ENCODE measurements at regions not wholly inside any gene's neighbourhood (a gene's known extent, or its start where the extent isn't known, plus 50 kb on each side); places are given as distances from the start of the nearest gene placed in this dataset.
A peak's percentile ranks its signal among the peaks of the same experiment; 100 is the strongest.

GRCh38 chr11:129265125-129265788 lies 73.1 kb upstream of the ARHGAP32 start:
- DNase-seq = peak; percentile 52

DNA sequence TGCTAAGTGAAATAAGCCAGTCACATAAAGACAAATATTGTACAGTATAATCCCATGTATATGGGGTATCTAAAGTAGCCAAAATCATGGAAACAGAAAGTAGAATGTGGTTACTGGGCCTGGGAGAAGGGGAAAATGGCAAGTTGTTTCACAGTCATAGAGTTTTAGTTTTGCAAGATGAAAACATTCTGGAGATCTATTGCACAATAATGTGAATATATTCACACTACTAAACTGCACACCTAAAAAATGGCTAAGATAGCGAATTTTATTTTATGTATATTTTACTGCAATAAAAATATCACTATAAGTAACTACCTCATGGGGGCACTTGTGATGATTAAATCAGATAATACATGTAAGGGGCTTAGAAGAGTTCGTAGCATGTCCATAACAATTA lies 72.0 kb upstream of the ARHGAP32 start:
- DNase-seq = no peak

DNA sequence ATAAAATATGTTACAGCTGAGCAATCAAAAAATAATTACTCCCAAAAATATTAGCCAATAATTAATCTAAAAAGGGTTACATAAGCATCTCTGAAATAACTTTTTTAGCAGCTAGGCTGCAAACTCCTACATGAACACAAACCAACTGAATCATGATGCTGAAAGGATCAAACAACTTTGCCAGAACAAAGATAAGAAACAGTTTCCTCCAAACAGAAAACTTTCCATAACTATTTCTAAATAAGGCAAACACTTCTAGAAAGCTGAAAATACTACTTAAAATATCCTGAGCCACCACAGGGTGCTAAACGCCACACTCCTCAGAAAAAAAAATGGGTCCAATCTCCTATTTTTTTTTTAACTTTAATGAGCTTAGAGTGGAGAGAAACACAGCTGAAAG lies 68.6 kb upstream of the ARHGAP32 start:
- DNase-seq = no peak

- no peak for DNase-seq
These were observed 67.8 kb upstream of the ARHGAP32 start for GRCh38 chr11:129259931-129260348.

DNA sequence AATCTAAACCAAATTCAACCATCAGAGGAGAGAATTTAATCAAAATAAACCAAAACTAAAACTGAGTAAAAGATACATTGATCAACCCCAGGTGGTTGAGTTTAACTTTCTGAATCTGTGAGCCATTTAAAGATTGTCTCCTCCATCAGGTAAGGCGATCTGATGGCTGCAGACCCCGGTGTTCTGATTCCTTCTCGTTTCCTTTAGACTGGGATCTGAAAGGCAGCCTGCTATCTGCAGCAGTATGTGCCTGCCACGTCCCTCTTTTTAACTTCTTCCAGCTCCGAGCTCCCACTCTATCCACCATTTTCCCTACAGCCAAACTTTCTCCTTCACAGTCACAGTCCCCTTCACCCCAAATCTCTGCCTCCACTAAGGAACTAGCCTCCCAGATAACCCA lies 66.1 kb upstream of the ARHGAP32 start:
- DNase-seq = no peak

- no peak for DNase-seq
These were observed 65.4 kb upstream of the ARHGAP32 start for GRCh38 chr11:129257512-129257911.

GRCh38 chr11:129252621-129253020 lies 60.5 kb upstream of the ARHGAP32 start:
- no peak for DNase-seq

GRCh38 chr11:129251067-129251466 lies 58.9 kb upstream of the ARHGAP32 start:
- no peak for DNase-seq

- DNase-seq = no peak
These were observed 57.8 kb upstream of the ARHGAP32 start for GRCh38 chr11:129249923-129250322.

DNA sequence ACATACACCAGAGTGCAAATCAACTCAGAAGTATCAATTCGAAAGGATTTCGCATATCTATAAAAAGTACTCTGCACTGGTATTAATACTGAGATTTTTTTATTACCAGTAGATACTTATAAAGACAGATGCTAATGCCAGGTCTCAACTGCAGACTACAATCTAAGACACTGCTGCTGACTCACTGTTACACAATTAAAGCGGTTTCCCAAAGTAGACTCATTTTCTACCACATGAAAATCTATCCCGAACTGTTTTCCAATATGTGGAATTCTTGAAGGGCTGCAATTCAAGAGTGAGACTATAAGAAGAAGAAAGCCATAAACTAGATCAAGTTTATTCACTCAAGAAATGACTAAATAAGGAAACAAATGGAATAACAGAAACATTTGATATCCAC lies 57.2 kb upstream of the ARHGAP32 start:
- DNase-seq = no peak

GRCh38 chr11:129248618-129249017 lies 56.5 kb upstream of the ARHGAP32 start:
- no peak for DNase-seq

- no peak for DNase-seq
These were observed 55.0 kb upstream of the ARHGAP32 start for GRCh38 chr11:129247135-129247534.

GRCh38 chr11:129242855-129243254 lies 50.7 kb upstream of the ARHGAP32 start:
- no peak for DNase-seq

Measured in DMS79 treated with DMSO at 0.1 percent for 48 hours (cell line).